WERI-Rb-1 (cell line): ENCODE measurements at regions not wholly inside any gene's neighbourhood (a gene's known extent, or its start where the extent isn't known, plus 50 kb on each side); places are given as distances from the start of the nearest gene placed in this dataset.

Experiments
- DNase-seq: peaks from one replicate; pipeline ENCODE4 v3.0.0-alpha.2; 2020
- H3K27ac ChIP-seq: fragments of 250-450 bp; sonication (Bioruptor Pico); 2 replicates; pipeline ENCODE4 v1.5.1; 2020; ENCODE audit warnings: mild to moderate bottlenecking, moderate library complexity
- H3K27me3 ChIP-seq: fragments of 250-450 bp; sonication (Bioruptor Pico); 2 replicates; pipeline ENCODE4 v1.5.1; 2021; ENCODE audit warnings: mild to moderate bottlenecking, low read depth, moderate library complexity; ENCODE audit not compliant: insufficient read depth, severe bottlenecking
- H3K36me3 ChIP-seq: fragments of 250-450 bp; sonication (Bioruptor Pico); 2 replicates; pipeline ENCODE4 v1.5.1; 2020; ENCODE audit warnings: mild to moderate bottlenecking, moderate library complexity
- H3K4me3 ChIP-seq: 2 replicates; pipeline ENCODE4 v1.5.1; 2011; ENCODE audit warnings: low read depth, mild to moderate bottlenecking, control low read depth, low read length
- H3K9me3 ChIP-seq: fragments of 250-450 bp; sonication (Bioruptor Pico); 2 replicates; pipeline ENCODE4 v1.5.1; 2021; ENCODE audit warnings: mild to moderate bottlenecking, moderate library complexity; ENCODE audit not compliant: severe bottlenecking
- CTCF ChIP-seq: IDR thresholded peaks from 2 replicates; pipeline ENCODE4 v1.5.1; 2011; ENCODE audit warnings: low read depth, mild to moderate bottlenecking, control low read depth, inconsistent platforms, low read length

GRCh38 chr4:124943145-124943889 lies 230.8 kb upstream of the ANKRD50 start:
- Histone ChIP-seq H3K27me3 (no peaks in the 10 kb centered on the region), H3K9me3 (no peaks in the 10 kb centered on the region), H3K36me3 (no peaks in the 10 kb centered on the region), H3K4me3 (no peak overlapping the region), H3K27ac (no peak overlapping the region)
- no peak for TF ChIP-seq CTCF
- DNase-seq = no peak

GRCh38 chr4:124941267-124941666 lies 228.7 kb upstream of the ANKRD50 start:
- Histone ChIP-seq H3K27me3 (no peaks in the 10 kb centered on the region), H3K9me3 (no peaks in the 10 kb centered on the region), H3K27ac (no peak overlapping the region), H3K4me3 (no peak overlapping the region), H3K36me3 (no peaks in the 10 kb centered on the region)
- no peak for DNase-seq
- TF ChIP-seq CTCF = no peak

GRCh38 chr4:124940387-124940786 lies 227.9 kb upstream of the ANKRD50 start:
- Histone ChIP-seq H3K27me3 (no peaks in the 10 kb centered on the region), H3K9me3 (no peaks in the 10 kb centered on the region), H3K36me3 (no peaks in the 10 kb centered on the region), H3K4me3 (no peak overlapping the region), H3K27ac (no peak overlapping the region)
- no peak for TF ChIP-seq CTCF
- no peak for DNase-seq

GRCh38 chr4:124939908-124940307 lies 227.4 kb upstream of the ANKRD50 start:
- Histone ChIP-seq H3K27me3 (no peaks in the 10 kb centered on the region), H3K27ac (no peak overlapping the region), H3K4me3 (no peak overlapping the region), H3K36me3 (no peaks in the 10 kb centered on the region), H3K9me3 (no peaks in the 10 kb centered on the region)
- DNase-seq = no peak
- no peak for TF ChIP-seq CTCF

GRCh38 chr4:124938836-124939235 lies 226.3 kb upstream of the ANKRD50 start:
- no peak for TF ChIP-seq CTCF
- Histone ChIP-seq H3K9me3 (no peaks in the 10 kb centered on the region), H3K27ac (no peak overlapping the region), H3K36me3 (no peaks in the 10 kb centered on the region), H3K27me3 (no peaks in the 10 kb centered on the region), H3K4me3 (no peak overlapping the region)
- DNase-seq = no peak

- H3K9me3 ChIP-seq = no peaks in the 10 kb centered on the region
- H3K36me3 ChIP-seq = no peaks in the 10 kb centered on the region
- no peak overlapping the region for H3K4me3 ChIP-seq
- no peak for DNase-seq
- H3K27me3 ChIP-seq = no peaks in the 10 kb centered on the region
- no peak overlapping the region for H3K27ac ChIP-seq
- TF ChIP-seq CTCF = no peak
These were observed 225.5 kb upstream of the ANKRD50 start for GRCh38 chr4:124937993-124938392.
